Mesendoderm (in vitro differentiated cells): ENCODE measurements at regions not wholly inside any gene's neighbourhood (a gene's known extent, or its start where the extent isn't known, plus 50 kb on each side); places are given as distances from the start of the nearest gene placed in this dataset.

Source experiments
- DNase-seq: peaks from one replicate; pipeline ENCODE4 v3.0.0; 2013
- H2AK5ac ChIP-seq: 2 replicates; pipeline ENCODE4 v1.6.1; 2013; ENCODE audit warnings: low read length, inconsistent platforms
- H2BK120ac ChIP-seq: 2 replicates; pipeline ENCODE4 v1.6.1; 2013; ENCODE audit warnings: low read depth, mild to moderate bottlenecking, low read length, moderate library complexity, mixed read lengths
- H2BK15ac ChIP-seq: replicated peaks from 2 replicates; pipeline ENCODE4 v1.6.1; 2013; ENCODE audit warnings: low read depth, mild to moderate bottlenecking, moderate library complexity
- H2BK5ac ChIP-seq: 2 replicates; pipeline ENCODE4 v1.6.1; 2013; ENCODE audit warnings: low read length, inconsistent platforms
- H3K18ac ChIP-seq: 2 replicates; pipeline ENCODE4 v1.6.1; 2013; ENCODE audit warnings: mild to moderate bottlenecking, low read length, mixed read lengths
- H3K23ac ChIP-seq: one replicate; pipeline ENCODE4 v1.6.1; 2013; ENCODE audit warnings: low read length
- H3K27ac ChIP-seq: 2 replicates; pipeline ENCODE4 v1.5.1; 2013; ENCODE audit warnings: low read depth, mild to moderate bottlenecking, inconsistent platforms, low read length, moderate library complexity
- H3K27me3 ChIP-seq: 2 replicates; pipeline ENCODE4 v1.6.1; 2013; ENCODE audit warnings: low read length, control low read depth, mild to moderate bottlenecking, inconsistent platforms; ENCODE audit not compliant: insufficient read depth, poor library complexity
- H3K36me3 ChIP-seq: 2 replicates; pipeline ENCODE4 v1.6.1; 2013; ENCODE audit warnings: low read length, inconsistent platforms; ENCODE audit not compliant: control insufficient read depth, insufficient read depth
- H3K4ac ChIP-seq: one replicate; pipeline ENCODE4 v1.6.1; 2013; ENCODE audit warnings: low read depth, mild to moderate bottlenecking, low read length, moderate library complexity
- H3K4me1 ChIP-seq: 2 replicates; pipeline ENCODE4 v1.6.1; 2013; ENCODE audit warnings: low read depth, low read length, inconsistent platforms; ENCODE audit not compliant: control insufficient read depth
- H3K4me2 ChIP-seq: 2 replicates; pipeline ENCODE4 v1.6.1; 2013; ENCODE audit warnings: low read length
- H3K4me3 ChIP-seq: 2 replicates; pipeline ENCODE4 v1.5.1; 2013; ENCODE audit warnings: mild to moderate bottlenecking, low read length
- H3K56ac ChIP-seq: one replicate; pipeline ENCODE4 v1.6.1; 2013; ENCODE audit warnings: low read length
- H3K79me1 ChIP-seq: 2 replicates; pipeline ENCODE4 v1.6.1; 2013; ENCODE audit warnings: low read length, inconsistent platforms
- H3K79me2 ChIP-seq: 2 replicates; pipeline ENCODE4 v1.6.1; 2013; ENCODE audit warnings: mild to moderate bottlenecking, low read length; ENCODE audit not compliant: control insufficient read depth, insufficient read depth
- H3K9ac ChIP-seq: 2 replicates; pipeline ENCODE4 v1.6.1; 2013; ENCODE audit warnings: low read length, inconsistent platforms
- H4K5ac ChIP-seq: one replicate; pipeline ENCODE4 v1.6.1; 2013; ENCODE audit warnings: low read length
- H4K8ac ChIP-seq: one replicate; pipeline ENCODE4 v1.6.1; 2013; ENCODE audit warnings: low read depth, mild to moderate bottlenecking, control low read depth, low read length, moderate library complexity
- WGBS: extraction: QIAGEN DNeasy Blood & Tissue Kit; methylation state at CpG from one replicate; pipeline ENCODE4 v1.1.7; 2013; ENCODE audit warnings: low lambda C conversion rate, missing lambda C conversion rate; ENCODE audit not compliant: insufficient coverage; ENCODE audit errors: extremely low coverage; 5-methylcytosine and 5-hydroxymethylcytosine counted together

DNA sequence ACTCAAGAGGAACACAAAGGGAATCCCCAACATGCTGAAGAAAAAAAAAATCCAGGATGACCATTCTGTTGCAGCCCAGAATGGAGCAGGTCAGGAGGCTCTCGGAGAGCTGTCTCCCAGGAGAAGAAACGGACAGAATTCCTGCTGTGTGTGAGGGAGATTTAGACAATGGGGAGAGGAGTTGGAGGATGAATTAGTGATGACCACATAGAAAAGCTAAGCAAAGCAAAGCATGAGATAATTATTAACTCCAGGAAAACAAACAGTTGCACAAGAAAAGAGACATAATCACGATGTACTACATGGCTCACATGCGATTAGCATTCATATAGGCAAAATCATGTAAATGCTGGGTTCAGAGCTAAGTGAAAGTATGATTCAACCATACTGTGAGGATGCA, 61.1 kb upstream of the SMYD2 start:
- Histone ChIP-seq H3K4ac (no peak overlapping the region), H4K5ac (no peak overlapping the region), H2BK120ac (no peak overlapping the region), H2AK5ac (no peak overlapping the region), H3K56ac (no peak overlapping the region), H3K36me3 (no peaks in the 10 kb centered on the region), H3K4me1 (no peaks in the 10 kb centered on the region), H3K9ac (no peak overlapping the region), H3K27ac (no peak overlapping the region), H4K8ac (no peak overlapping the region), H3K27me3 (no peaks in the 10 kb centered on the region), H3K79me2 (no peaks in the 10 kb centered on the region), H3K23ac (no peak overlapping the region), H2BK5ac (no peak overlapping the region), H2BK15ac (no peak overlapping the region), H3K4me3 (no peak overlapping the region), H3K79me1 (no peaks in the 10 kb centered on the region), H3K18ac (no peak overlapping the region), H3K4me2 (no peak overlapping the region)
- WGBS = no CpG with 5 or more reads among the region's 4 CpGs
- no peak for DNase-seq

DNA sequence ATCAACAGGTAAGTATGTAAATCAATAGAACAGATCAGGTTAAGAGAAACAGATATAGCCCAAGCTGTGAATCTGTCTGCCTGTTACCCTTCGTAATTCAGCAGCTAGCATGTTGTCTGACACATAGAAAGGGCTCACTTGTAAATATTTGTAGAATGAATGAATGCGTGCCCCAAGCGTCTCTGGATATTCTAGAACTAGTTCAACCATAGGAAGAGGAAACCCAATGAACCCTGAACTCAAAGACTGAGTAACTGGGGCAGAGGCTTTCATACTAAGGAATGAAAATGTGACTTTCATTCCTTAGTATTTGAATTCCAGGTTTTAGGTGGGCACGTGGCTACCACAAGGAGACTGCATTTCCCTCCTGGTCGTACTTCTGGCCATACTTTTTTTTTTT, 60.1 kb upstream of the SMYD2 start:
- Histone ChIP-seq H3K18ac (no peak overlapping the region), H3K79me1 (no peaks in the 10 kb centered on the region), H2BK15ac (no peak overlapping the region), H4K8ac (no peak overlapping the region), H2AK5ac (no peak overlapping the region), H2BK120ac (no peak overlapping the region), H2BK5ac (no peak overlapping the region), H3K4me1 (no peaks in the 10 kb centered on the region), H3K4me3 (no peak overlapping the region), H3K4me2 (no peak overlapping the region), H3K23ac (no peak overlapping the region), H3K4ac (no peak overlapping the region), H3K79me2 (no peaks in the 10 kb centered on the region), H3K27ac (no peak overlapping the region), H3K56ac (no peak overlapping the region), H4K5ac (no peak overlapping the region), H3K36me3 (no peaks in the 10 kb centered on the region), H3K27me3 (no peaks in the 10 kb centered on the region), H3K9ac (no peak overlapping the region)
- no peak for DNase-seq
- WGBS = no CpG with 5 or more reads among the region's 5 CpGs

DNA sequence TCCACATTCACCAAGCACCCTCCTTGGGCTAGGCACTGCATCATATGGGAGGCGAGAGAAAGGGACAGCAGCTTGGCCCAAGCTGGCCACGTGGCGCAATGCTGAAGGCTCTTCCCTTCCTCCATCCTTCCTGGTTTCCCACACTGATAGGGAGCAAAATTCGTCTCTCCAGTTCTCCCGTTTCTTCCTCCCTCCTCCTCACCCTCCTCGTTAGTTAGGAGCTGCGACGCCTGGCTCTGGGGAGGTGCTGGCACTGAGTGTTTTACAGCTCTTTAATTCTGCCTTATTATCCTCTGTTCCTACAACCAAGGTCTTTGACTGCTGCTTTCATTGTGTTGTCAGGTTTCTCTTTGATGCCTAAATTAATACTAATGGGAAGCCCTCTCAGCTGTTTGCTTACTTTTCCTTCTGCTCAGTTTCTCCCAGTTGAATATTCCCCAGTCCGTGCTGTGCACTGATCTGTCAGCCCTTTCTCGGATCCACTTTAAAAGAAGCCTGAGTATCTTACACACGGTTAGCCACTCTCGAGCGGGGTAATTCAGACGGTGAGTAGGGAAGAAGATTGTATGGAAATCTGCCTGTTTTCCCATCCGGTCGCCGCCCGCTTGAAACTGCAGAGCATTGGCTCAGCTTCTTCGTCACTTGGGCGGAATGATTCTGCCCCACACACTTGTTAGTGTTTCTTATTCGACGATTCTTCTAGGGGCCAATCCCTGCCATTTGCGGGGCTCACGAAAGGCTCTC, 56.2 kb upstream of the SMYD2 start:
- no peak overlapping the region for H3K18ac ChIP-seq
- H3K23ac ChIP-seq = no peak overlapping the region
- no peak overlapping the region for H2BK15ac ChIP-seq
- H3K36me3 ChIP-seq = no peaks in the 10 kb centered on the region
- no peaks in the 10 kb centered on the region for H3K27me3 ChIP-seq
- no peaks in the 10 kb centered on the region for H3K79me2 ChIP-seq
- peak overlapping the region; percentile 39 for H3K4me2 ChIP-seq
- H3K4ac ChIP-seq = no peak overlapping the region
- H2AK5ac ChIP-seq = no peak overlapping the region
- no peaks in the 10 kb centered on the region for H3K79me1 ChIP-seq
- H3K9ac ChIP-seq = peak overlapping the region; percentile 43
- H3K4me3 ChIP-seq = no peak overlapping the region
- H3K4me1 ChIP-seq = no peaks in the 10 kb centered on the region
- no peak overlapping the region for H2BK5ac ChIP-seq
- no peak overlapping the region for H4K8ac ChIP-seq
- H2BK120ac ChIP-seq = no peak overlapping the region
- DNase-seq = peak; percentile 79
- no CpG with 5 or more reads among the region's 24 CpGs for WGBS
- no peak overlapping the region for H4K5ac ChIP-seq
- peak overlapping the region; percentile 57 for H3K56ac ChIP-seq
- no peak overlapping the region for H3K27ac ChIP-seq

DNA sequence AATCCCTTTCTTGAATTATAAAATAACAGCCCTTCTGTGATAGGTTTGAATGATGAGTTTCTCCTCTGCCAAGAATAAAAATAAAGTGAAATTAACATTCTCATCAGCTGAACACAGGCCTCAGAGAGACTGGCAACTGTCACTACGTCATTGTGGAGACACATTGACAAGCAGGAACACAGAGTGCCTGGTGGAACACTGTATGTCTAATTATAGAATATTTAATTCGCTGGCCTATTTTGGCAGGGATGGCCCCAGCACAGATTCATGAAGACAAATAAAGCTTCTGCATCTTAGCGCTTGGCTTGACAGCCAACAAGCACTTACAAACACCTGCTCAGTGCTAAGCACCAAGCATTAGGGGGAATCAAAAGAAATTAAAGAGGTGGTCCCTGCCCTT, 52.0 kb upstream of the SMYD2 start:
- H2BK120ac ChIP-seq = no peak overlapping the region
- H4K8ac ChIP-seq = no peak overlapping the region
- no peaks in the 10 kb centered on the region for H3K79me2 ChIP-seq
- H3K56ac ChIP-seq = no peak overlapping the region
- no peak overlapping the region for H3K4me3 ChIP-seq
- DNase-seq = no peak
- no peak overlapping the region for H3K4ac ChIP-seq
- H3K18ac ChIP-seq = no peak overlapping the region
- H3K4me1 ChIP-seq = no peaks in the 10 kb centered on the region
- H2BK5ac ChIP-seq = no peak overlapping the region
- H3K23ac ChIP-seq = no peak overlapping the region
- no peak overlapping the region for H2BK15ac ChIP-seq
- no peaks in the 10 kb centered on the region for H3K79me1 ChIP-seq
- H3K36me3 ChIP-seq = no peaks in the 10 kb centered on the region
- no peak overlapping the region for H3K4me2 ChIP-seq
- no peak overlapping the region for H3K9ac ChIP-seq
- no peak overlapping the region for H3K27ac ChIP-seq
- H3K27me3 ChIP-seq = no peaks in the 10 kb centered on the region
- no peak overlapping the region for H2AK5ac ChIP-seq
- no peak overlapping the region for H4K5ac ChIP-seq
- WGBS = no CpG with 5 or more reads among the region's 3 CpGs

DNA sequence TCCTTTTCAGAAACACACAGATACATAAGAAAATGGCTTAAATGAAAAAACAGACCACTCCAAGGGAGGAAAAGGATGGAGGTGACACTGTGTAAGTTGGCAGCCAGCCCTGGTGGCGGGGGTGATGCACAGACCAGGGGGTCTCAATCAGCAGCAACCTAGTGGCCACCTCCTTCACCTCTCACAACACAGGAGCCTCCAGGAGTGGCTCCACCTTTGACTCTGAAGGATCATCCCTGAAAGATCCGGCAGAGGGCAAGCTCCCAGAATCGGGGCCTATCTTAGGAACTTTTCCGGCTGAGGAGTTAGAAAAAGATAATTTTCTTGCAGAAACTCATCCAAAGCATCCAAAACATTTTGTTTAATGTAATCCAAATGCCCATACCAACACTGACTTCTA, 51.2 kb upstream of the SMYD2 start:
- H2BK120ac ChIP-seq = no peak overlapping the region
- no peak overlapping the region for H3K4ac ChIP-seq
- no peak overlapping the region for H3K23ac ChIP-seq
- DNase-seq = no peak
- no peaks in the 10 kb centered on the region for H3K36me3 ChIP-seq
- no peak overlapping the region for H3K4me3 ChIP-seq
- H2BK5ac ChIP-seq = no peak overlapping the region
- H3K79me1 ChIP-seq = no peaks in the 10 kb centered on the region
- H3K79me2 ChIP-seq = no peaks in the 10 kb centered on the region
- no peak overlapping the region for H3K4me2 ChIP-seq
- no peaks in the 10 kb centered on the region for H3K4me1 ChIP-seq
- H3K27ac ChIP-seq = no peak overlapping the region
- no peak overlapping the region for H3K9ac ChIP-seq
- no peak overlapping the region for H3K18ac ChIP-seq
- no peak overlapping the region for H3K56ac ChIP-seq
- H3K27me3 ChIP-seq = no peaks in the 10 kb centered on the region
- H4K8ac ChIP-seq = no peak overlapping the region
- H2AK5ac ChIP-seq = no peak overlapping the region
- WGBS = no CpG with 5 or more reads among the region's 4 CpGs
- no peak overlapping the region for H4K5ac ChIP-seq
- H2BK15ac ChIP-seq = no peak overlapping the region
